GM23338 (cell line): ENCODE measurements at regions not wholly inside any gene's neighbourhood (a gene's known extent, or its start where the extent isn't known, plus 50 kb on each side); places are given as distances from the start of the nearest gene placed in this dataset.

ENCODE experiments used
- ATAC-seq: fragments of 200-7000 bp; cut with Tn5 transposase; 3 replicates; pipeline ENCODE4 v1.9.1; 2020
- DNase-seq: peaks from one replicate; pipeline ENCODE4 v3.0.0-alpha.2; 2015; ENCODE audit warnings: low spot score
- H2AFZ ChIP-seq: fragments of 200-600 bp; sonication (generic); 2 replicates; pipeline ENCODE4 v1.8.0; 2016; ENCODE audit warnings: antibody characterized with exemption, mild to moderate bottlenecking, moderate library complexity
- H3F3A ChIP-seq: fragments of 200-600 bp; sonication (generic); replicated peaks from 2 replicates; pipeline ENCODE4 v1.8.0; 2017; ENCODE audit warnings: antibody characterized with exemption, mixed run types, low read depth
- H3K27ac ChIP-seq: fragments of 200-600 bp; sonication (generic); 2 replicates; pipeline ENCODE4 v1.6.1; 2016; ENCODE audit warnings: low read depth
- H3K27me3 ChIP-seq: fragments of 200-600 bp; sonication (generic); 2 replicates; pipeline ENCODE4 v1.8.0; 2016; ENCODE audit warnings: mild to moderate bottlenecking, mixed run types, moderate library complexity; ENCODE audit not compliant: insufficient read depth
- H3K36me3 ChIP-seq: fragments of 200-600 bp; sonication (generic); 2 replicates; pipeline ENCODE4 v1.8.0; 2016; ENCODE audit warnings: mild to moderate bottlenecking; ENCODE audit not compliant: insufficient read depth
- H3K4me1 ChIP-seq: fragments of 200-600 bp; sonication (generic); 2 replicates; pipeline ENCODE4 v1.8.0; 2016; ENCODE audit warnings: mild to moderate bottlenecking, moderate library complexity; ENCODE audit not compliant: insufficient read depth
- H3K4me2 ChIP-seq: fragments of 200-600 bp; sonication (generic); 2 replicates; pipeline ENCODE4 v1.7.1; 2017; ENCODE audit warnings: mixed run types
- H3K4me3 ChIP-seq: fragments of 200-600 bp; sonication (generic); 2 replicates; pipeline ENCODE4 v1.6.1; 2016; ENCODE audit warnings: mixed run types
- H3K79me2 ChIP-seq: fragments of 200-600 bp; sonication (generic); replicated peaks from 2 replicates; pipeline ENCODE4 v1.8.0; 2017; ENCODE audit warnings: mild to moderate bottlenecking; ENCODE audit not compliant: insufficient read depth
- H3K9me2 ChIP-seq: fragments of 200-600 bp; sonication (generic); 2 replicates; pipeline ENCODE4 v1.8.0; 2017; ENCODE audit not compliant: insufficient read depth
- H4K20me1 ChIP-seq: fragments of 200-600 bp; sonication (generic); replicated peaks from 2 replicates; pipeline ENCODE4 v1.8.0; 2017; ENCODE audit warnings: mild to moderate bottlenecking; ENCODE audit not compliant: insufficient read depth
- H3K27ac Mint-ChIP-seq: 2 replicates; pipeline ENCODE4 v1.8.0; 2020; ENCODE audit warnings: inconsistent platforms, mild to moderate bottlenecking, moderate library complexity, mixed read lengths
- H3K27me3 Mint-ChIP-seq: 3 replicates; pipeline ENCODE4 v1.8.0; 2022; ENCODE audit warnings: low read depth, mild to moderate bottlenecking, moderate library complexity, mixed read lengths, inconsistent platforms; ENCODE audit not compliant: insufficient read depth, poor library complexity
- H3K36me3 Mint-ChIP-seq: 3 replicates; pipeline ENCODE4 v1.8.0; 2021; ENCODE audit warnings: low read depth, mild to moderate bottlenecking, inconsistent platforms, moderate library complexity, mixed read lengths
- H3K4me1 Mint-ChIP-seq: 3 replicates; pipeline ENCODE4 v1.8.0; 2020; ENCODE audit warnings: mild to moderate bottlenecking, inconsistent platforms, mixed read lengths
- H3K4me3 Mint-ChIP-seq: 3 replicates; pipeline ENCODE4 v1.8.0; 2021; ENCODE audit warnings: moderate library complexity, mild to moderate bottlenecking, inconsistent platforms, mixed read lengths
- H3K9me3 Mint-ChIP-seq: 3 replicates; pipeline ENCODE4 v1.8.0; 2020; ENCODE audit warnings: moderate library complexity, mild to moderate bottlenecking, inconsistent platforms, mixed read lengths
- CREB1 ChIP-seq: fragments of 250-450 bp; sonication (Bioruptor Pico); IDR thresholded peaks from 2 replicates; pipeline ENCODE4 v1.5.0; 2020; ENCODE audit warnings: low read depth, mild to moderate bottlenecking, moderate library complexity
- EZH2 ChIP-seq: fragments of 200-600 bp; sonication (generic); IDR thresholded peaks from one replicate; pipeline ENCODE4 v1.8.0; 2017; ENCODE audit warnings: antibody characterized with exemption, mild to moderate bottlenecking, low read depth; ENCODE audit not compliant: unreplicated experiment
- EZH2phosphoT487 ChIP-seq: fragments of 200-600 bp; sonication (generic); IDR thresholded peaks from one replicate; pipeline ENCODE4 v1.8.1; 2018; ENCODE audit warnings: antibody characterized with exemption; ENCODE audit not compliant: unreplicated experiment
- POLR2AphosphoS5 ChIP-seq: IDR thresholded peaks from 2 replicates; pipeline ENCODE4 v1.6.1; 2016; ENCODE audit warnings: antibody characterized with exemption, low read depth
- STAT1 ChIP-seq: IDR thresholded peaks from one replicate; pipeline ENCODE4 v1.6.1; 2016; ENCODE audit warnings: antibody characterized with exemption; ENCODE audit not compliant: unreplicated experiment
- ZNF114 ChIP-seq: fragments of 250-450 bp; sonication (Bioruptor Pico); IDR thresholded peaks from 2 replicates; pipeline ENCODE4 v1.5.0; 2020; ENCODE audit warnings: mild to moderate bottlenecking, moderate library complexity
- ZNF331 ChIP-seq: fragments of 250-450 bp; sonication (Bioruptor Pico); IDR thresholded peaks from 2 replicates; pipeline ENCODE4 v1.5.0; 2020; ENCODE audit warnings: low read depth, mild to moderate bottlenecking, moderate library complexity
- TF ChIP-seq, protein P1 (sequence below): IDR thresholded peaks from one replicate; pipeline ENCODE4 v1.6.1; 2018; ENCODE audit warnings: antibody characterized with exemption; ENCODE audit not compliant: unreplicated experiment
- TF ChIP-seq, protein P2 (sequence below), 2 experiments: fragments of 200-600 bp in 1 of 2; sonication (generic) in 1 of 2; conservative IDR thresholded peaks; 2 replicates each; pipeline versions ENCODE4 v1.5.1 to v1.6.1; 2016 to 2017; ENCODE audit warnings: antibody characterized with exemption in 2 of 2, low read depth in 2 of 2, mild to moderate bottlenecking in 2 of 2, moderate library complexity in 1 of 2
- TF ChIP-seq, protein P3 (sequence below): IDR thresholded peaks from 2 replicates; pipeline ENCODE4 v1.6.1; 2016; ENCODE audit warnings: antibody characterized with exemption
- TF ChIP-seq, protein P4 (sequence below): fragments of 250-450 bp; sonication (Bioruptor Pico); IDR thresholded peaks from 2 replicates; pipeline ENCODE4 v1.5.0; 2020; ENCODE audit warnings: mild to moderate bottlenecking, moderate library complexity

DNA sequence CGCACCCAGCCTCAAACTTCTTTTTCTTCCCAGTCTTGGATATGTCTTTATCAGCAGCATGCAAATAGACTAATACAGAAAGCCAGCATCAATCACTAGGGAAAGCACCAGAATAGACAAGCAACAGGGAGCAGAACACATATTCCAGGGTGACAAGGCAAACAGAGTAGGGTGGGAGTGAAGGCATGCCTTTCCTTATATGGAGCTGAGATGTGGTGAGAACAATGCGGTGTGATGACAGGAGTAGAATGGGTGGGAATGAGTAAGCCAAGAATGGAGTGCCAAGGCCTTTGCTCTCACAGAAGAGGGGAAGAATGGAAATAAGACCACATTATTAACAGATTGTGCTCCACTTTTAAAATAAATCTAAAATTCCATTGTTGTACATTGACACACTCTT is 115.6 kb downstream of the CETN3 start:
- Histone ChIP-seq H2AFZ (no peak overlapping the region), H3K27me3 (no peaks in the 10 kb centered on the region), H3K4me3 (no peak overlapping the region), H3K27ac (no peak overlapping the region), H3K79me2 (no peaks in the 10 kb centered on the region), H3F3A (no peaks in the 10 kb centered on the region), H4K20me1 (no peaks in the 10 kb centered on the region), H3K9me2 (peaks cover 4% of the 10 kb centered on the region; the same call in 1 of the 2 replicates), H3K36me3 (no peaks in the 10 kb centered on the region), H3K4me1 (peaks cover 37% of the 10 kb centered on the region), H3K4me2 (no peak overlapping the region)
- DNase-seq (peak; percentile 64), ATAC-seq (peak; percentile 78)
- no peaks in the 10 kb centered on the region for H3K27me3 Mint-ChIP-seq
- no peaks in the 10 kb centered on the region for H3K9me3 Mint-ChIP-seq
- no peak for TF ChIP-seq ZNF331 (CRISPR knock-in tag)
- TF ChIP-seq, protein P1, sequence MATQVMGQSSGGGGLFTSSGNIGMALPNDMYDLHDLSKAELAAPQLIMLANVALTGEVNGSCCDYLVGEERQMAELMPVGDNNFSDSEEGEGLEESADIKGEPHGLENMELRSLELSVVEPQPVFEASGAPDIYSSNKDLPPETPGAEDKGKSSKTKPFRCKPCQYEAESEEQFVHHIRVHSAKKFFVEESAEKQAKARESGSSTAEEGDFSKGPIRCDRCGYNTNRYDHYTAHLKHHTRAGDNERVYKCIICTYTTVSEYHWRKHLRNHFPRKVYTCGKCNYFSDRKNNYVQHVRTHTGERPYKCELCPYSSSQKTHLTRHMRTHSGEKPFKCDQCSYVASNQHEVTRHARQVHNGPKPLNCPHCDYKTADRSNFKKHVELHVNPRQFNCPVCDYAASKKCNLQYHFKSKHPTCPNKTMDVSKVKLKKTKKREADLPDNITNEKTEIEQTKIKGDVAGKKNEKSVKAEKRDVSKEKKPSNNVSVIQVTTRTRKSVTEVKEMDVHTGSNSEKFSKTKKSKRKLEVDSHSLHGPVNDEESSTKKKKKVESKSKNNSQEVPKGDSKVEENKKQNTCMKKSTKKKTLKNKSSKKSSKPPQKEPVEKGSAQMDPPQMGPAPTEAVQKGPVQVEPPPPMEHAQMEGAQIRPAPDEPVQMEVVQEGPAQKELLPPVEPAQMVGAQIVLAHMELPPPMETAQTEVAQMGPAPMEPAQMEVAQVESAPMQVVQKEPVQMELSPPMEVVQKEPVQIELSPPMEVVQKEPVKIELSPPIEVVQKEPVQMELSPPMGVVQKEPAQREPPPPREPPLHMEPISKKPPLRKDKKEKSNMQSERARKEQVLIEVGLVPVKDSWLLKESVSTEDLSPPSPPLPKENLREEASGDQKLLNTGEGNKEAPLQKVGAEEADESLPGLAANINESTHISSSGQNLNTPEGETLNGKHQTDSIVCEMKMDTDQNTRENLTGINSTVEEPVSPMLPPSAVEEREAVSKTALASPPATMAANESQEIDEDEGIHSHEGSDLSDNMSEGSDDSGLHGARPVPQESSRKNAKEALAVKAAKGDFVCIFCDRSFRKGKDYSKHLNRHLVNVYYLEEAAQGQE: no peak
- no peak for TF ChIP-seq ZNF114 (CRISPR knock-in tag)
- TF ChIP-seq STAT1: no peak
- TF ChIP-seq, protein P2, sequence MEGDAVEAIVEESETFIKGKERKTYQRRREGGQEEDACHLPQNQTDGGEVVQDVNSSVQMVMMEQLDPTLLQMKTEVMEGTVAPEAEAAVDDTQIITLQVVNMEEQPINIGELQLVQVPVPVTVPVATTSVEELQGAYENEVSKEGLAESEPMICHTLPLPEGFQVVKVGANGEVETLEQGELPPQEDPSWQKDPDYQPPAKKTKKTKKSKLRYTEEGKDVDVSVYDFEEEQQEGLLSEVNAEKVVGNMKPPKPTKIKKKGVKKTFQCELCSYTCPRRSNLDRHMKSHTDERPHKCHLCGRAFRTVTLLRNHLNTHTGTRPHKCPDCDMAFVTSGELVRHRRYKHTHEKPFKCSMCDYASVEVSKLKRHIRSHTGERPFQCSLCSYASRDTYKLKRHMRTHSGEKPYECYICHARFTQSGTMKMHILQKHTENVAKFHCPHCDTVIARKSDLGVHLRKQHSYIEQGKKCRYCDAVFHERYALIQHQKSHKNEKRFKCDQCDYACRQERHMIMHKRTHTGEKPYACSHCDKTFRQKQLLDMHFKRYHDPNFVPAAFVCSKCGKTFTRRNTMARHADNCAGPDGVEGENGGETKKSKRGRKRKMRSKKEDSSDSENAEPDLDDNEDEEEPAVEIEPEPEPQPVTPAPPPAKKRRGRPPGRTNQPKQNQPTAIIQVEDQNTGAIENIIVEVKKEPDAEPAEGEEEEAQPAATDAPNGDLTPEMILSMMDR (conservative IDR thresholded peaks at IDR 0.05; ENCODE audit: low read depth in 2 of 2): no peak
- no peak for TF ChIP-seq CREB1
- no peak for TF ChIP-seq POLR2AphosphoS5
- TF ChIP-seq, protein P3, sequence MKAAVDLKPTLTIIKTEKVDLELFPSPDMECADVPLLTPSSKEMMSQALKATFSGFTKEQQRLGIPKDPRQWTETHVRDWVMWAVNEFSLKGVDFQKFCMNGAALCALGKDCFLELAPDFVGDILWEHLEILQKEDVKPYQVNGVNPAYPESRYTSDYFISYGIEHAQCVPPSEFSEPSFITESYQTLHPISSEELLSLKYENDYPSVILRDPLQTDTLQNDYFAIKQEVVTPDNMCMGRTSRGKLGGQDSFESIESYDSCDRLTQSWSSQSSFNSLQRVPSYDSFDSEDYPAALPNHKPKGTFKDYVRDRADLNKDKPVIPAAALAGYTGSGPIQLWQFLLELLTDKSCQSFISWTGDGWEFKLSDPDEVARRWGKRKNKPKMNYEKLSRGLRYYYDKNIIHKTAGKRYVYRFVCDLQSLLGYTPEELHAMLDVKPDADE: no peak
- TF ChIP-seq EZH2: no peak
- TF ChIP-seq, protein P4, sequence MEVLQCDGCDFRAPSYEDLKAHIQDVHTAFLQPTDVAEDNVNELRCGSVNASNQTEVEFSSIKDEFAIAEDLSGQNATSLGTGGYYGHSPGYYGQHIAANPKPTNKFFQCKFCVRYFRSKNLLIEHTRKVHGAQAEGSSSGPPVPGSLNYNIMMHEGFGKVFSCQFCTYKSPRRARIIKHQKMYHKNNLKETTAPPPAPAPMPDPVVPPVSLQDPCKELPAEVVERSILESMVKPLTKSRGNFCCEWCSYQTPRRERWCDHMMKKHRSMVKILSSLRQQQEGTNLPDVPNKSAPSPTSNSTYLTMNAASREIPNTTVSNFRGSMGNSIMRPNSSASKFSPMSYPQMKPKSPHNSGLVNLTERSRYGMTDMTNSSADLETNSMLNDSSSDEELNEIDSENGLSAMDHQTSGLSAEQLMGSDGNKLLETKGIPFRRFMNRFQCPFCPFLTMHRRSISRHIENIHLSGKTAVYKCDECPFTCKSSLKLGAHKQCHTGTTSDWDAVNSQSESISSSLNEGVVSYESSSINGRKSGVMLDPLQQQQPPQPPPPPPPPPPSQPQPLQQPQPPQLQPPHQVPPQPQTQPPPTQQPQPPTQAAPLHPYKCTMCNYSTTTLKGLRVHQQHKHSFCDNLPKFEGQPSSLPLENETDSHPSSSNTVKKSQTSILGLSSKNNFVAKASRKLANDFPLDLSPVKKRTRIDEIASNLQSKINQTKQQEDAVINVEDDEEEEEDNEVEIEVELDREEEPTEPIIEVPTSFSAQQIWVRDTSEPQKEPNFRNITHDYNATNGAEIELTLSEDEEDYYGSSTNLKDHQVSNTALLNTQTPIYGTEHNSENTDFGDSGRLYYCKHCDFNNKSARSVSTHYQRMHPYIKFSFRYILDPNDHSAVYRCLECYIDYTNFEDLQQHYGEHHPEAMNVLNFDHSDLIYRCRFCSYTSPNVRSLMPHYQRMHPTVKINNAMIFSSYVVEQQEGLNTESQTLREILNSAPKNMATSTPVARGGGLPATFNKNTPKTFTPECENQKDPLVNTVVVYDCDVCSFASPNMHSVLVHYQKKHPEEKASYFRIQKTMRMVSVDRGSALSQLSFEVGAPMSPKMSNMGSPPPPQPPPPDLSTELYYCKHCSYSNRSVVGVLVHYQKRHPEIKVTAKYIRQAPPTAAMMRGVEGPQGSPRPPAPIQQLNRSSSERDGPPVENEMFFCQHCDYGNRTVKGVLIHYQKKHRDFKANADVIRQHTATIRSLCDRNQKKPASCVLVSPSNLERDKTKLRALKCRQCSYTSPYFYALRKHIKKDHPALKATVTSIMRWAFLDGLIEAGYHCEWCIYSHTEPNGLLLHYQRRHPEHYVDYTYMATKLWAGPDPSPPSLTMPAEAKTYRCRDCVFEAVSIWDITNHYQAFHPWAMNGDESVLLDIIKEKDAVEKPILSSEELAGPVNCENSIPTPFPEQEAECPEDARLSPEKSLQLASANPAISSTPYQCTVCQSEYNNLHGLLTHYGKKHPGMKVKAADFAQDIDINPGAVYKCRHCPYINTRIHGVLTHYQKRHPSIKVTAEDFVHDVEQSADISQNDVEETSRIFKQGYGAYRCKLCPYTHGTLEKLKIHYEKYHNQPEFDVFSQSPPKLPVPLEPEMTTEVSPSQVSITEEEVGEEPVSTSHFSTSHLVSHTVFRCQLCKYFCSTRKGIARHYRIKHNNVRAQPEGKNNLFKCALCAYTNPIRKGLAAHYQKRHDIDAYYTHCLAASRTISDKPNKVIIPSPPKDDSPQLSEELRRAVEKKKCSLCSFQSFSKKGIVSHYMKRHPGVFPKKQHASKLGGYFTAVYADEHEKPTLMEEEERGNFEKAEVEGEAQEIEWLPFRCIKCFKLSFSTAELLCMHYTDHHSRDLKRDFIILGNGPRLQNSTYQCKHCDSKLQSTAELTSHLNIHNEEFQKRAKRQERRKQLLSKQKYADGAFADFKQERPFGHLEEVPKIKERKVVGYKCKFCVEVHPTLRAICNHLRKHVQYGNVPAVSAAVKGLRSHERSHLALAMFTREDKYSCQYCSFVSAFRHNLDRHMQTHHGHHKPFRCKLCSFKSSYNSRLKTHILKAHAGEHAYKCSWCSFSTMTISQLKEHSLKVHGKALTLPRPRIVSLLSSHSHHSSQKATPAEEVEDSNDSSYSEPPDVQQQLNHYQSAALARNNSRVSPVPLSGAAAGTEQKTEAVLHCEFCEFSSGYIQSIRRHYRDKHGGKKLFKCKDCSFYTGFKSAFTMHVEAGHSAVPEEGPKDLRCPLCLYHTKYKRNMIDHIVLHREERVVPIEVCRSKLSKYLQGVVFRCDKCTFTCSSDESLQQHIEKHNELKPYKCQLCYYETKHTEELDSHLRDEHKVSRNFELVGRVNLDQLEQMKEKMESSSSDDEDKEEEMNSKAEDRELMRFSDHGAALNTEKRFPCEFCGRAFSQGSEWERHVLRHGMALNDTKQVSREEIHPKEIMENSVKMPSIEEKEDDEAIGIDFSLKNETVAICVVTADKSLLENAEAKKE (CRISPR knock-in tag): no peak
- no peak for TF ChIP-seq EZH2phosphoT487
- H3K27ac Mint-ChIP-seq: no peak overlapping the region
- peaks cover 48% of the 10 kb centered on the region for H3K4me1 Mint-ChIP-seq
- no peak overlapping the region for H3K4me3 Mint-ChIP-seq
- no peaks in the 10 kb centered on the region for H3K36me3 Mint-ChIP-seq
